CD8-positive, alpha-beta memory T cell (primary cell): ENCODE measurements at regions not wholly inside any gene's neighbourhood (a gene's known extent, or its start where the extent isn't known, plus 50 kb on each side); places are given as distances from the start of the nearest gene placed in this dataset.

ENCODE experiments used
- CTCF ChIA-PET: fragments of 350-600 bp; sonication (Branson Sonifier 250); formaldehyde crosslinking; loops from one replicate; lab custom pipeline; 2021; ENCODE audit warnings: antibody characterized with exemption; lab: Charles Lee
- POLR2A ChIA-PET: fragments of 350-600 bp; sonication (Branson Sonifier 250); formaldehyde crosslinking; loops from one replicate; lab custom pipeline; 2021; ENCODE audit warnings: antibody characterized with exemption; lab: Charles Lee
- DNase-seq, 5 donors: peaks; one replicate each; pipeline versions ENCODE4 v3.0.0 to v3.0.0-alpha.2; 2020 to 2022; ENCODE audit warnings: mixed read lengths in 1 of 5
- H3K27ac ChIP-seq: one replicate; pipeline ENCODE4 v1.7.0; 2013; ENCODE audit warnings: low read depth, mild to moderate bottlenecking, low read length, moderate library complexity
- H3K27me3 ChIP-seq: 2 replicates; pipeline ENCODE4 v1.7.0; 2013; ENCODE audit warnings: low read length, mild to moderate bottlenecking; ENCODE audit not compliant: insufficient read depth, poor library complexity, severe bottlenecking
- H3K36me3 ChIP-seq: 2 replicates; pipeline ENCODE4 v1.7.0; 2013; ENCODE audit warnings: mild to moderate bottlenecking, low read length, moderate library complexity; ENCODE audit not compliant: insufficient read depth
- H3K4me1 ChIP-seq: 2 replicates; pipeline ENCODE4 v1.7.0; 2013; ENCODE audit warnings: mild to moderate bottlenecking, low read length, moderate library complexity; ENCODE audit not compliant: insufficient read depth
- H3K4me3 ChIP-seq: 2 replicates; pipeline ENCODE4 v1.7.0; 2013; ENCODE audit warnings: mild to moderate bottlenecking, low read length
- H3K9me3 ChIP-seq: 2 replicates; pipeline ENCODE4 v1.7.0; 2013; ENCODE audit warnings: mild to moderate bottlenecking, low read length
- H3K27ac Mint-ChIP-seq, 8 donors: one replicate each; pipeline ENCODE4 v1.8.0; 2020 to 2021; ENCODE audit warnings: mixed read lengths in 8 of 8, mild to moderate bottlenecking in 6 of 8, inconsistent platforms in 3 of 8, moderate library complexity in 3 of 8
- H3K27me3 Mint-ChIP-seq, 2 donors: one replicate each; pipeline ENCODE4 v1.8.0; 2020 to 2021; ENCODE audit warnings: mixed read lengths in 2 of 2, mild to moderate bottlenecking in 1 of 2, moderate library complexity in 1 of 2
- H3K36me3 Mint-ChIP-seq, 3 donors: one replicate each; pipeline ENCODE4 v1.8.0; 2020 to 2021; ENCODE audit warnings: mixed read lengths in 3 of 3, inconsistent platforms in 1 of 3, mild to moderate bottlenecking in 1 of 3
- H3K4me1 Mint-ChIP-seq, 3 donors: one replicate each; pipeline ENCODE4 v1.8.0; 2020 to 2021; ENCODE audit warnings: mixed read lengths in 3 of 3, inconsistent platforms in 1 of 3, mild to moderate bottlenecking in 1 of 3
- H3K4me3 Mint-ChIP-seq, 7 donors: one replicate each; pipeline ENCODE4 v1.8.0; 2020 to 2021; ENCODE audit warnings: mixed read lengths in 7 of 7, mild to moderate bottlenecking in 6 of 7, moderate library complexity in 4 of 7, inconsistent platforms in 2 of 7
- H3K9me3 Mint-ChIP-seq, 5 donors: one replicate each; pipeline ENCODE4 v1.8.0; 2020 to 2022; ENCODE audit warnings: mixed read lengths in 5 of 5, mild to moderate bottlenecking in 3 of 5, moderate library complexity in 2 of 5, inconsistent platforms in 1 of 5

GRCh38 chr6:97849390-97849789 is 566.4 kb upstream of the MMS22L start:
- no peaks in the 10 kb centered on the region for H3K4me1 ChIP-seq
- no peak overlapping the region for H3K4me3 ChIP-seq
- CTCF ChIA-PET: no interaction called here
- no peaks in the 10 kb centered on the region for H3K27me3 ChIP-seq
- H3K27ac ChIP-seq: no peak overlapping the region
- POLR2A ChIA-PET: no interaction called here
- no peaks in the 10 kb centered on the region for H3K27me3 Mint-ChIP-seq
- H3K9me3 ChIP-seq: no peaks in the 10 kb centered on the region
- H3K36me3 Mint-ChIP-seq: no peaks in the 10 kb centered on the region
- no peak overlapping the region for H3K4me3 Mint-ChIP-seq
- no peak overlapping the region for H3K27ac Mint-ChIP-seq
- no peaks in the 10 kb centered on the region for H3K4me1 Mint-ChIP-seq
- peaks cover 0 to 13% (median 3%) of the 10 kb centered on the region in 5 donors for H3K9me3 Mint-ChIP-seq
- no peak for DNase-seq
- no peaks in the 10 kb centered on the region for H3K36me3 ChIP-seq

- H3K27ac ChIP-seq: no peak overlapping the region
- no peak for DNase-seq
- H3K9me3 ChIP-seq: no peaks in the 10 kb centered on the region
- H3K9me3 Mint-ChIP-seq: peaks cover 0 to 7% (median 0%) of the 10 kb centered on the region in 5 donors
- H3K4me3 Mint-ChIP-seq: no peak overlapping the region
- ChIA-PET CTCF (no interaction called here), POLR2A (no interaction called here)
- H3K4me1 Mint-ChIP-seq: no peaks in the 10 kb centered on the region
- H3K27ac Mint-ChIP-seq: peak overlapping the region in 1 of 8 donors; percentile 43
- H3K36me3 ChIP-seq: no peaks in the 10 kb centered on the region
- no peaks in the 10 kb centered on the region for H3K27me3 Mint-ChIP-seq
- H3K4me3 ChIP-seq: no peak overlapping the region
- H3K27me3 ChIP-seq: no peaks in the 10 kb centered on the region
- H3K36me3 Mint-ChIP-seq: no peaks in the 10 kb centered on the region
- no peaks in the 10 kb centered on the region for H3K4me1 ChIP-seq
These were observed 567.6 kb upstream of the MMS22L start for GRCh38 chr6:97850458-97851212.

GRCh38 chr6:97863697-97864096 is 580.7 kb upstream of the MMS22L start:
- H3K4me3 Mint-ChIP-seq: no peak overlapping the region
- H3K9me3 Mint-ChIP-seq: peaks cover 0 to 4% (median 2%) of the 10 kb centered on the region in 5 donors
- H3K27ac Mint-ChIP-seq: no peak overlapping the region
- Histone ChIP-seq H3K27me3 (no peaks in the 10 kb centered on the region), H3K36me3 (no peaks in the 10 kb centered on the region), H3K27ac (no peak overlapping the region), H3K4me1 (no peaks in the 10 kb centered on the region), H3K4me3 (no peak overlapping the region), H3K9me3 (no peaks in the 10 kb centered on the region)
- no peaks in the 10 kb centered on the region for H3K27me3 Mint-ChIP-seq
- H3K36me3 Mint-ChIP-seq: no peaks in the 10 kb centered on the region
- CTCF ChIA-PET: no interaction called here
- no peaks in the 10 kb centered on the region for H3K4me1 Mint-ChIP-seq
- DNase-seq: no peak
- POLR2A ChIA-PET: no interaction called here

- Mint-ChIP-seq H3K36me3 (no peaks in the 10 kb centered on the region), H3K9me3 (peaks cover 0 to 4% (median 2%) of the 10 kb centered on the region in 5 donors), H3K4me3 (no peak overlapping the region), H3K27ac (no peak overlapping the region), H3K4me1 (no peaks in the 10 kb centered on the region), H3K27me3 (no peaks in the 10 kb centered on the region)
- no peak overlapping the region for H3K27ac ChIP-seq
- H3K4me1 ChIP-seq: no peaks in the 10 kb centered on the region
- CTCF ChIA-PET: no interaction called here
- no peak for DNase-seq
- POLR2A ChIA-PET: no interaction called here
- H3K9me3 ChIP-seq: no peaks in the 10 kb centered on the region
- no peak overlapping the region for H3K4me3 ChIP-seq
- H3K36me3 ChIP-seq: no peaks in the 10 kb centered on the region
- no peaks in the 10 kb centered on the region for H3K27me3 ChIP-seq
These were observed 581.4 kb upstream of the MMS22L start for GRCh38 chr6:97864366-97864765.

- Mint-ChIP-seq H3K4me1 (no peaks in the 10 kb centered on the region), H3K27ac (no peak overlapping the region), H3K36me3 (no peaks in the 10 kb centered on the region), H3K4me3 (no peak overlapping the region), H3K9me3 (peaks cover 0 to 4% (median 2%) of the 10 kb centered on the region in 5 donors), H3K27me3 (no peaks in the 10 kb centered on the region)
- no peak for DNase-seq
- H3K4me1 ChIP-seq: no peaks in the 10 kb centered on the region
- no peak overlapping the region for H3K27ac ChIP-seq
- H3K27me3 ChIP-seq: no peaks in the 10 kb centered on the region
- H3K4me3 ChIP-seq: no peak overlapping the region
- no peaks in the 10 kb centered on the region for H3K9me3 ChIP-seq
- POLR2A ChIA-PET: no interaction called here
- no peaks in the 10 kb centered on the region for H3K36me3 ChIP-seq
- CTCF ChIA-PET: no interaction called here
These were observed 581.8 kb upstream of the MMS22L start for GRCh38 chr6:97864826-97865225.

- Mint-ChIP-seq H3K9me3 (peaks cover 0 to 4% (median 2%) of the 10 kb centered on the region in 5 donors), H3K27me3 (no peaks in the 10 kb centered on the region), H3K36me3 (no peaks in the 10 kb centered on the region), H3K27ac (no peak overlapping the region), H3K4me3 (no peak overlapping the region), H3K4me1 (no peaks in the 10 kb centered on the region)
- CTCF ChIA-PET: no interaction called here
- no peaks in the 10 kb centered on the region for H3K36me3 ChIP-seq
- no peaks in the 10 kb centered on the region for H3K9me3 ChIP-seq
- no peak overlapping the region for H3K4me3 ChIP-seq
- POLR2A ChIA-PET: no interaction called here
- H3K27ac ChIP-seq: no peak overlapping the region
- H3K27me3 ChIP-seq: no peaks in the 10 kb centered on the region
- no peaks in the 10 kb centered on the region for H3K4me1 ChIP-seq
- no peak for DNase-seq
These were observed 582.6 kb upstream of the MMS22L start for GRCh38 chr6:97865612-97866011.

- Mint-ChIP-seq H3K4me1 (no peaks in the 10 kb centered on the region), H3K9me3 (peaks cover 0 to 6% (median 4%) of the 10 kb centered on the region in 5 donors), H3K27me3 (no peaks in the 10 kb centered on the region), H3K36me3 (no peaks in the 10 kb centered on the region), H3K4me3 (no peak overlapping the region), H3K27ac (no peak overlapping the region)
- no peaks in the 10 kb centered on the region for H3K9me3 ChIP-seq
- no peaks in the 10 kb centered on the region for H3K27me3 ChIP-seq
- no peak for DNase-seq
- POLR2A ChIA-PET: no interaction called here
- H3K4me1 ChIP-seq: no peaks in the 10 kb centered on the region
- H3K36me3 ChIP-seq: no peaks in the 10 kb centered on the region
- no peak overlapping the region for H3K27ac ChIP-seq
- CTCF ChIA-PET: no interaction called here
- no peak overlapping the region for H3K4me3 ChIP-seq
These were observed 583.6 kb upstream of the MMS22L start for GRCh38 chr6:97866616-97867015.

- Mint-ChIP-seq H3K9me3 (peaks cover 0 to 6% (median 4%) of the 10 kb centered on the region in 5 donors), H3K27me3 (no peaks in the 10 kb centered on the region), H3K4me3 (no peak overlapping the region), H3K36me3 (no peaks in the 10 kb centered on the region), H3K27ac (no peak overlapping the region), H3K4me1 (no peaks in the 10 kb centered on the region)
- no peak overlapping the region for H3K27ac ChIP-seq
- no peaks in the 10 kb centered on the region for H3K4me1 ChIP-seq
- CTCF ChIA-PET: no interaction called here
- H3K36me3 ChIP-seq: no peaks in the 10 kb centered on the region
- H3K9me3 ChIP-seq: no peaks in the 10 kb centered on the region
- no peaks in the 10 kb centered on the region for H3K27me3 ChIP-seq
- H3K4me3 ChIP-seq: no peak overlapping the region
- POLR2A ChIA-PET: no interaction called here
- no peak for DNase-seq
These were observed 584.2 kb upstream of the MMS22L start for GRCh38 chr6:97867177-97867576.
